ENCODE measurements at regions not wholly inside any gene's neighbourhood (a gene's known extent, or its start where the extent isn't known, plus 50 kb on each side); places are given as distances from the start of the nearest gene placed in this dataset.

- Mint-ChIP-seq H3K4me1 (no peaks in the 10 kb centered on the region), H3K27me3 (no peaks in the 10 kb centered on the region), H3K9me3 (peaks cover 17% of the 10 kb centered on the region), H3K4me3 (no peak overlapping the region), H3K27ac (no peak overlapping the region), H3K36me3 (ENCODE audit: low read depth) (no peaks in the 10 kb centered on the region)
- DNase-seq (no peak), ATAC-seq (no peak)
Observed at GRCh38 chr10:36333446-36333845, 691.4 kb upstream of the FZD8 start.

GRCh38 chr10:36332926-36333325, 690.8 kb upstream of the FZD8 start:
- H3K4me1 Mint-ChIP-seq: no peaks in the 10 kb centered on the region
- no peak overlapping the region for H3K4me3 Mint-ChIP-seq
- H3K9me3 Mint-ChIP-seq: peaks cover 17% of the 10 kb centered on the region

GRCh38 chr10:36331121-36331520, 689.0 kb upstream of the FZD8 start:
- H3K9me3 Mint-ChIP-seq: peaks cover 18% of the 10 kb centered on the region
- no peak for ATAC-seq
- H3K4me1 Mint-ChIP-seq: no peaks in the 10 kb centered on the region
- DNase-seq: no peak
- no peaks in the 10 kb centered on the region for H3K27me3 Mint-ChIP-seq
- H3K36me3 Mint-ChIP-seq (ENCODE audit: low read depth): no peaks in the 10 kb centered on the region
- no peak overlapping the region for H3K4me3 Mint-ChIP-seq
- H3K27ac Mint-ChIP-seq: no peak overlapping the region

More at GRCh38 chr10:36332926-36333325, 690.8 kb upstream of the FZD8 start:
- ATAC-seq (no peak), DNase-seq (no peak)
- Mint-ChIP-seq H3K36me3 (ENCODE audit: low read depth) (no peaks in the 10 kb centered on the region), H3K27ac (no peak overlapping the region), H3K27me3 (no peaks in the 10 kb centered on the region)

- Mint-ChIP-seq H3K9me3 (peaks cover 13% of the 10 kb centered on the region), H3K27me3 (no peaks in the 10 kb centered on the region), H3K4me1 (no peaks in the 10 kb centered on the region), H3K4me3 (no peak overlapping the region), H3K36me3 (ENCODE audit: low read depth) (no peaks in the 10 kb centered on the region), H3K27ac (no peak overlapping the region)
- ATAC-seq: no peak
- no peak for DNase-seq
Observed at GRCh38 chr10:36325815-36326214, 683.7 kb upstream of the FZD8 start.

- no peaks in the 10 kb centered on the region for H3K36me3 Mint-ChIP-seq (ENCODE audit: low read depth)
- no peaks in the 10 kb centered on the region for H3K4me1 Mint-ChIP-seq
- no peak for DNase-seq
- no peak overlapping the region for H3K27ac Mint-ChIP-seq
- ATAC-seq: no peak
- H3K9me3 Mint-ChIP-seq: peaks cover 9% of the 10 kb centered on the region
- H3K27me3 Mint-ChIP-seq: no peaks in the 10 kb centered on the region
- no peak overlapping the region for H3K4me3 Mint-ChIP-seq
Observed at GRCh38 chr10:36324831-36325230, 682.7 kb upstream of the FZD8 start.

- no peak for ATAC-seq
- H3K27me3 Mint-ChIP-seq: no peaks in the 10 kb centered on the region
- H3K36me3 Mint-ChIP-seq (ENCODE audit: low read depth): no peaks in the 10 kb centered on the region
- peaks cover 1% of the 10 kb centered on the region for H3K9me3 Mint-ChIP-seq
- no peaks in the 10 kb centered on the region for H3K4me1 Mint-ChIP-seq
- no peak overlapping the region for H3K27ac Mint-ChIP-seq
- H3K4me3 Mint-ChIP-seq: no peak overlapping the region
- no peak for DNase-seq
Observed at GRCh38 chr10:36313142-36313541, 671.0 kb upstream of the FZD8 start.

GRCh38 chr10:36303896-36304295, 661.8 kb upstream of the FZD8 start:
- Mint-ChIP-seq H3K4me3 (no peak overlapping the region), H3K27me3 (no peaks in the 10 kb centered on the region), H3K4me1 (no peaks in the 10 kb centered on the region), H3K27ac (no peak overlapping the region), H3K9me3 (peaks cover 10% of the 10 kb centered on the region), H3K36me3 (ENCODE audit: low read depth) (no peaks in the 10 kb centered on the region)
- ATAC-seq (no peak), DNase-seq (no peak)

- Mint-ChIP-seq H3K4me3 (no peak overlapping the region), H3K36me3 (ENCODE audit: low read depth) (no peaks in the 10 kb centered on the region), H3K9me3 (peaks cover 7% of the 10 kb centered on the region)
Observed at GRCh38 chr10:36302086-36302485, 660.0 kb upstream of the FZD8 start.

GRCh38 chr10:36301539-36301938, 659.4 kb upstream of the FZD8 start:
- ATAC-seq (no peak), DNase-seq (no peak)
- Mint-ChIP-seq H3K9me3 (peaks cover 8% of the 10 kb centered on the region), H3K27ac (no peak overlapping the region), H3K27me3 (no peaks in the 10 kb centered on the region), H3K4me1 (no peaks in the 10 kb centered on the region), H3K4me3 (no peak overlapping the region), H3K36me3 (ENCODE audit: low read depth) (no peaks in the 10 kb centered on the region)

More at GRCh38 chr10:36302086-36302485, 660.0 kb upstream of the FZD8 start:
- no peak overlapping the region for H3K27ac Mint-ChIP-seq
- H3K4me1 Mint-ChIP-seq: no peaks in the 10 kb centered on the region
- DNase-seq: no peak
- no peak for ATAC-seq
- H3K27me3 Mint-ChIP-seq: no peaks in the 10 kb centered on the region

- ATAC-seq (no peak), DNase-seq (no peak)
- no peaks in the 10 kb centered on the region for H3K27me3 Mint-ChIP-seq
- no peaks in the 10 kb centered on the region for H3K36me3 Mint-ChIP-seq (ENCODE audit: low read depth)
- H3K4me1 Mint-ChIP-seq: no peaks in the 10 kb centered on the region
- H3K4me3 Mint-ChIP-seq: no peak overlapping the region
- H3K9me3 Mint-ChIP-seq: peaks cover 8% of the 10 kb centered on the region
- H3K27ac Mint-ChIP-seq: no peak overlapping the region
Observed at GRCh38 chr10:36301139-36301538, 659.0 kb upstream of the FZD8 start.

GRCh38 chr10:36283827-36284226, 641.7 kb upstream of the FZD8 start:
- Mint-ChIP-seq H3K4me3 (no peak overlapping the region), H3K36me3 (ENCODE audit: low read depth) (no peaks in the 10 kb centered on the region), H3K9me3 (peaks cover 34% of the 10 kb centered on the region), H3K27me3 (no peaks in the 10 kb centered on the region), H3K4me1 (no peaks in the 10 kb centered on the region), H3K27ac (no peak overlapping the region)
- no peak for ATAC-seq
- no peak for DNase-seq

- no peaks in the 10 kb centered on the region for H3K36me3 Mint-ChIP-seq (ENCODE audit: low read depth)
- DNase-seq: no peak
- H3K27ac Mint-ChIP-seq: no peak overlapping the region
- peaks cover 33% of the 10 kb centered on the region for H3K9me3 Mint-ChIP-seq
- H3K4me3 Mint-ChIP-seq: no peak overlapping the region
- no peak for ATAC-seq
- H3K4me1 Mint-ChIP-seq: no peaks in the 10 kb centered on the region
- no peaks in the 10 kb centered on the region for H3K27me3 Mint-ChIP-seq
Observed at GRCh38 chr10:36281831-36282331, 639.8 kb upstream of the FZD8 start.

- no peaks in the 10 kb centered on the region for H3K36me3 Mint-ChIP-seq (ENCODE audit: low read depth)
- ATAC-seq (no peak), DNase-seq (no peak)
- H3K27me3 Mint-ChIP-seq: no peaks in the 10 kb centered on the region
- no peak overlapping the region for H3K4me3 Mint-ChIP-seq
- no peaks in the 10 kb centered on the region for H3K4me1 Mint-ChIP-seq
- H3K27ac Mint-ChIP-seq: no peak overlapping the region
- peaks cover 33% of the 10 kb centered on the region for H3K9me3 Mint-ChIP-seq
Observed at GRCh38 chr10:36280890-36281499, 638.9 kb upstream of the FZD8 start.

- Mint-ChIP-seq H3K27ac (no peak overlapping the region), H3K4me1 (no peaks in the 10 kb centered on the region), H3K36me3 (ENCODE audit: low read depth) (no peaks in the 10 kb centered on the region), H3K4me3 (no peak overlapping the region), H3K9me3 (peaks cover 33% of the 10 kb centered on the region), H3K27me3 (no peaks in the 10 kb centered on the region)
- DNase-seq: no peak
- no peak for ATAC-seq
Observed at GRCh38 chr10:36280321-36280741, 638.2 kb upstream of the FZD8 start.

GRCh38 chr10:36278176-36278575, 636.1 kb upstream of the FZD8 start:
- DNase-seq (no peak), ATAC-seq (no peak)
- Mint-ChIP-seq H3K4me1 (no peaks in the 10 kb centered on the region), H3K4me3 (no peak overlapping the region), H3K27ac (no peak overlapping the region), H3K9me3 (peaks cover 31% of the 10 kb centered on the region), H3K27me3 (no peaks in the 10 kb centered on the region), H3K36me3 (ENCODE audit: low read depth) (no peaks in the 10 kb centered on the region)

- H3K9me3 Mint-ChIP-seq: peaks cover 29% of the 10 kb centered on the region
Observed at GRCh38 chr10:36277459-36277858, 635.4 kb upstream of the FZD8 start.

More at GRCh38 chr10:36277459-36277858, 635.4 kb upstream of the FZD8 start:
- ATAC-seq (no peak), DNase-seq (no peak)
- Mint-ChIP-seq H3K27me3 (no peaks in the 10 kb centered on the region), H3K27ac (no peak overlapping the region), H3K4me3 (no peak overlapping the region), H3K4me1 (no peaks in the 10 kb centered on the region), H3K36me3 (ENCODE audit: low read depth) (no peaks in the 10 kb centered on the region)

All from activated naive CD8-positive, alpha-beta T cell treated with anti-CD3 and anti-CD28 coated beads, Interleukin-2, amount 50 U/mL, for 24 hours (primary cell).